HG03442 (cell line): ENCODE measurements at regions not wholly inside any gene's neighbourhood (a gene's known extent, or its start where the extent isn't known, plus 50 kb on each side); places are given as distances from the start of the nearest gene placed in this dataset.

ENCODE experiments used
- ATAC-seq: cut with Tn5 transposase; IDR thresholded peaks from one replicate; pipeline ENCODE4 v1.9.1; 2021; ENCODE audit warnings: mild to moderate bottlenecking, moderate library complexity; ENCODE audit not compliant: unreplicated experiment

- ATAC-seq = no peak
Observed at GRCh38 chr11:8796941-8797340, 114.0 kb upstream of the AKIP1 start.

GRCh38 chr11:8799273-8799672 lies 111.7 kb upstream of the AKIP1 start:
- ATAC-seq = no peak

DNA sequence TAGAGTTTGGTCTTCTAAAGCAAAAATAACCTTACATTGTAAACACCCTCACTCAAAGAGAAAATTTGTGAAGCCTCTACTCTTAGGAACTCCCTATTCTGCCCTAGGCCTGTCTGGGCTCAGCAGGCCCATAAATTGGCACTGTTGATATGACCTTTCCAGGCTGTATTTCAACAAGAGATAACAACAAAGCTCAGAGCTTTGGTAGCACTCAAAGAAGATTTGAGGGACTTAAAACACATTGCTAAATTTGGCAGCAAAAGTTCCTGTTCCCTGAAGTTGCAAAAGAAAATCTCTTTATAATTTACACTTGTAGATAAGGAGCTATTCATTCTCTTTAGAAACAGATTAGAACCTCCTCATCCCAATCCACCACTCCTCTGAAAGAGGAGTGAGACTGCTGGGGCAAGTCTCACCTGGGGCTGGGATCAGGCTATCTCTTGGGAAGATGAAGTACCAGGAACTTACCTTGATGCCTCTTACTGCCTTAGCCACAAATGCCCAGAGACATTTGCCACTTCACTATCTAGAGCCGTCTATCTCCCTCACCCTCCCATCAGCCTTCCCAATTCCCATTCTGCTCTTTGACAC lies 110.4 kb upstream of the AKIP1 start:
- no peak for ATAC-seq

GRCh38 chr11:8801121-8801520 lies 109.9 kb upstream of the AKIP1 start:
- no peak for ATAC-seq

- ATAC-seq = no peak
Observed at GRCh38 chr11:8802251-8802650, 108.7 kb upstream of the AKIP1 start.

GRCh38 chr11:8803973-8804372 lies 107.0 kb upstream of the AKIP1 start:
- ATAC-seq = no peak

DNA sequence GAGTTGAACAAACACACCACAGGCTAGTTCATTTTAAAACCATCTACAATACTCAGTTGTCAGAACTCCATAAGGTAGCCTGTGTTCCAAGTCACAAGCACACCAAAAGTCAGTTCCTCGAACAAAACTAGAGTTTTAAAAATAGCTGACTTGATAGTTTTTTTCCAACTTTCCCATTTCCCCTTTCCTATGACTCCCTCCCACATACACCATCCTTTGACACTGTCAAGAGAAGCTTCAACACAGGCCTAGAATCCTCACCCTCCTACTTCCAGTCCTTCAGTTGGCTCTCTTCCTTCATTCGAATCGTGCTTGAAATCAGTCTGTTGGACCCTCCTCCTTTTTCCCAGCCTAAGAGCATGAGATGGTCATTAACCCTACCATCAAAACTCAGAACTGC lies 105.7 kb upstream of the AKIP1 start:
- ATAC-seq = no peak

DNA sequence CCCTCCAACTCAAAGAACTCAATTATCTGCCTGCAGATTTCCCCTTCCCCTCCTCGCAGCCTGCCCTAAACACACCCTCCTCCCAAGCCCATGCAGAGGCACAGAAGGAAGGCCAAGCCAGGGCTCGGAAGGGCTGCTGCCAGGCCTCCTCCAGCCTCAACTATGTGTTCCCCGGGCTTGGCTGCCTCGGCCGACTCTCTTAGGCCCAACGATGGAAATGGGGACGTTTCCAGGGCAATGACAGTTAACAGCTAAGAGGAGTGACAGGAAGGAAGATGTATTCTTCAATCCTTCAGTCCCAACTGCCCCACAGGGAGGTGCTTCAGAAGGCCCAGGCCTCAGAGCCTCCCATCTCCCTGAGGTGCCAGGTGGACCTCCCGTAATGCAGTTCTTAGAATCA lies 104.0 kb upstream of the AKIP1 start:
- ATAC-seq = no peak

GRCh38 chr11:8807544-8808225 lies 103.3 kb upstream of the AKIP1 start:
- no peak for ATAC-seq

- no peak for ATAC-seq
Observed at GRCh38 chr11:8808226-8808585, 102.8 kb upstream of the AKIP1 start.

DNA sequence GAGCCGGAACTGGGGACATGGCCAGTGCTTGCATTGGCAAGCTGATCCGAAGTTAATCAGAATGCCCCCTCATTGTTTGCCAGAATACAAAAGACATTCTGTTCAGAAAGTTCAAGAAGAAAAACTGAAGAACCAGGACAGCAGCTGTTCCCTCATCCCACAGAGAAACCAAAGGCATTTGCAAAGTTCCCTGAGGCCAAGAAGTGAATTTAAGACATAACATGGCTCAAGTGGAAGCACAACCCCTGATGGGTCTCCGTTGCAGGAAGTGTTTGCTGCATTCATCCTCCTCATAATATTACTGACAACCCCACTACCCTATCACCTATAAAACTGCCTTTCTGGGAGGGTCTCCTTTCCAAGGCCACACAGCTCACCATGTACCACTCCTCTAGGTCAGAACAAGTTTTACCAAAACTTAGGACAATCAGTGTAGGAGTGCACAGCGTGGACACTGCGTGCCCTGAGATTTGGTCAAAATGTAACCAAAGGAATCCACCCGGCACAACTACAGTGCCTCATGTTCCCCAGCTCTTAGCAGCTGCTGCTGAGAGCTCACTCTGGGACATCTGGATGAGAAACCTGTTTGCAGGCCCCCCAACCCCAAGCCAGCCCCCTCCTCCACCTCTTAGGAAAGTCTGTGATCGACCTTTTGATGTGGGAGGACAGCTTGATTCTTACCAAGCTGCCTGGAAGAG lies 101.6 kb upstream of the AKIP1 start:
- no peak for ATAC-seq

- ATAC-seq = no peak
Observed at GRCh38 chr11:8809939-8810539, 101.0 kb upstream of the AKIP1 start.

DNA sequence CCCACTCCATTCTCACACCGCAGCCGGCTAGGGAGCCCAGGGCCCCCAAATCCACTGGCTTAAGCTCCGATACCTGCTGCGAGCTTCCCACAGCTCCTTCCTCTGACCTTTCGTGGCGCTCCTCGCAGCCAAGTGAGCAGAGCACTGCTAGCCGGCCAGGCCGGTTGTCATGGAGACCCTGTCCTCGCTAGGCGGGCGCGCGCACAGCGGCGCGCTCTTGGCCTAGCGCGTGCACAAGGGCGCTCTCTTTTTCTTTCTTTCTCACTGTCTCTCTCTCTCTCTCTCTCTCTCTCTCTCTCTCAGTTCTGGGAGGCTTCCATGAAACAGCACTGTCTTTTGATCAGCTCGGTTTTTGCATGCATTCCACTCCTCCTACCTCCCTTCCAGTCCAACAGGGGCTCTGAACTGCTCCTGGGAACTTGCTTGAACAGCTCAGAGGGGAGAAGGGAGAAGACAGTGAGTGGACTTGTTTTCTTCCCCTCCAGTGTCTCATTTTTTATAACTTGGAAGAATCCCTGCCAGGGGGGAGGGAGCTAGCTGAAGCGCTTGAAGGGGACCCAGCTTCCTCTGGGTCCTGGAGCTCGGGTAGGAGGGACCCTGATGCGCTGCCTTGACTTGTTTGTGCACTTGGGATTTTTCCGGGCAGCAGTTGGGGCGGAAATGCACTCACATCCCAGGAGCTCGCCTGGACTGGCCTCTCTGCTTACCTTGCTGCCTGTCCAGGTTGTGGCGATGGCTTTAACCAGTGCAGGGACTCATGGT lies 100.3 kb upstream of the AKIP1 start:
- ATAC-seq = no peak

DNA sequence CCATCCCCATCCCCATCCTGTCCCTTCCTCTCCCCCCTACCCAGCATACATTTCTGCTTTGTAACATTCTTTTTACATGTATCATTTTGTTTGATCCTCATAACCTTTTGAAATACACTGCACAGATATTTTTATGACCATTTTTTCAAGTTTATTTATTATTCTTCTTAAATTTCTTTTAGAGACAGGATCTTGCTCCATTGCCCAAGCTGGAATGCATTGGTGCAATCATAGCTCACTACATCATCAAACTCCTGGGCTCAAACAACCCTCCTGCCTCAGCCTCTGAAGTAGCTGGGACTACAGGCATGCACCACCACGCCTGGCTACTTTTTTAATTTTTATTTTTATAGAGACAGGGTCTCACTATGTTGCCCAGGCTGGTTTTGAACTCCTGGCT lies 99.4 kb upstream of the AKIP1 start:
- ATAC-seq = no peak

GRCh38 chr11:8812438-8812837 lies 98.6 kb upstream of the AKIP1 start:
- ATAC-seq = no peak

GRCh38 chr11:8813658-8814057 lies 97.3 kb upstream of the AKIP1 start:
- ATAC-seq = no peak

GRCh38 chr11:8814209-8814922 lies 96.6 kb upstream of the AKIP1 start:
- ATAC-seq = no peak

- no peak for ATAC-seq
Observed at GRCh38 chr11:8814923-8815240, 96.1 kb upstream of the AKIP1 start.

DNA sequence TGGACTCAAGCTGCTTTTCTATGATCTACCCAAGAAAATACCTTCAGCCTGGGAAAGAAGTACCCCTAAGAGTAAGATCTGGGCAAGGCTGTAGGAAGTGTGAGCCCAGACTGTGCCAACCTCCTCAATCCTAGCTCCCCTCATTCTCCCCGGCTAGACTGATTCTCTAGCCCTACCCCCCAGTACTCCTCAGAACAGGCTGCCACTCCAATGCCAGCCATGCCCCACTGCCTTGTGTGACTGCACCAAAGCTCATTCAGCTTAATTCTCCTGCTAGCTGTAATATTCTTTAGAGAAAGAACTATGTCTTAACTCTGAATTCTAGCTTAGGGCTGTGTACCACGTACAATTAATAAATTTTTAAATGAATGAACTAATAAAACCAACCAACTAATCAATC lies 92.6 kb upstream of the AKIP1 start:
- no peak for ATAC-seq

DNA sequence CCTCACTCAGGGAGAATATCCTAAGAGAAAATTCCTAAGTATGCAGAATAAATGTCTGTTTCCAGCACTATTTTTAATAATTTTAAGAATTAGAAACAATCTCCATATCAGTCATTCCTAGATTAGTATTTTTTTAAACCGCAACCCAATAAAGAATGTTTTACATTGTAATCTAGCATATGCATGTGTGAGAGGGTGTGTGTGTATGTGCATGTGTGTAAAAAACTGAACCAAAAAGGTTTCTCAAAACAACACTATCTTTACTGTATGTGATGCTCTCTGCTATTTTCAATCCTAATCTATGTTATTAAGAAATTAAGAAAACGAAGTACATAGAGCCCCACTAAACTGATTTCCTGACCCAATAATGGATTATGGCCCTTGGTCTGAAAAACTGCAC lies 90.6 kb upstream of the AKIP1 start:
- ATAC-seq = no peak

- no peak for ATAC-seq
Observed at GRCh38 chr11:8822469-8822868, 88.5 kb upstream of the AKIP1 start.
